ENCODE measurements at regions not wholly inside any gene's neighbourhood (a gene's known extent, or its start where the extent isn't known, plus 50 kb on each side); places are given as distances from the start of the nearest gene placed in this dataset.

- TF ChIP-seq POLR2A (IDR thresholded peaks at IDR 0.05) (no peak), CTCF (IDR thresholded peaks at IDR 0.05) (no peak)
- no peak overlapping the region for H3K4me3 ChIP-seq (ENCODE audit: low read depth, poor library complexity, severe bottlenecking)
- intact Hi-C loops (cut with DNase I; ENCODE audit: low total_unique reads) = no loop called here
- no peak for DNase-seq (ENCODE audit: low spot score in 2 of 2)
- WGBS, 2 donors = 84 to 86% methylated on average over 4 of the region's 4 CpGs
Observed at GRCh38 chr1:224525411-224526040, 90.6 kb upstream of the CNIH3 start.

GRCh38 chr1:224526771-224527170 is 89.3 kb upstream of the CNIH3 start:
- TF ChIP-seq POLR2A (IDR thresholded peaks at IDR 0.05) (no peak), CTCF (IDR thresholded peaks at IDR 0.05) (no peak)
- no peak overlapping the region for H3K4me3 ChIP-seq (ENCODE audit: low read depth, poor library complexity, severe bottlenecking)
- DNase-seq (ENCODE audit: low spot score in 2 of 2) = no peak
- 90% methylated on average over 10 of the region's 10 CpGs for WGBS, 2 donors
- intact Hi-C loops (cut with DNase I; ENCODE audit: low total_unique reads) = no loop called here

GRCh38 chr1:224528900-224529299 is 87.2 kb upstream of the CNIH3 start:
- intact Hi-C loops (cut with DNase I; ENCODE audit: low total_unique reads) = no loop called here
- no peak for DNase-seq (ENCODE audit: low spot score in 2 of 2)
- H3K4me3 ChIP-seq (ENCODE audit: low read depth, poor library complexity, severe bottlenecking) = no peak overlapping the region
- TF ChIP-seq CTCF (IDR thresholded peaks at IDR 0.05) (no peak), POLR2A (IDR thresholded peaks at IDR 0.05) (no peak)
- 43 to 49% methylated on average over 3 of the region's 3 CpGs for WGBS, 2 donors

DNA sequence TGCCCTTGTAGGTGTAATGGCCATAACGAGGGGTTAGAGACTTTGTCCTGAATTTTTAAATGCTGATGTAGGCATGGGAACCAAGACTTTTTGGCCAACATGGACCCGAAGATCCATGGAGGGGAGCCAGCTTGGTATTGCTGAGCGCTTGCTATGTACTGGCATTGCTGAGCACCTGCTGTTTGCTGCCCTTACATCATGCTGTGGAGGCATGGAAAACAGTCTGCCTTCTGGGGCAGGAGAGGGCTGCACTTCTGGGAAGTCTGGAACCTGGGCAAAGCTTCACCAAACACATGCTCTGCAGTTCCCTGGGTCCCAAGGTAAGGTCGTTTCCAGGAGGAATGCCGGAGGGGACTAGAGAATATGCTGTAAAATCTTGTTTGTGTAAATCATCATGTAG is 86.3 kb upstream of the CNIH3 start:
- H3K4me3 ChIP-seq (ENCODE audit: low read depth, poor library complexity, severe bottlenecking) = no peak overlapping the region
- TF ChIP-seq POLR2A (IDR thresholded peaks at IDR 0.05) (no peak), CTCF (IDR thresholded peaks at IDR 0.05) (no peak)
- no peak for DNase-seq (ENCODE audit: low spot score in 2 of 2)
- intact Hi-C loops (cut with DNase I; ENCODE audit: low total_unique reads) = no loop called here
- 87 to 89% methylated on average over 5 of the region's 5 CpGs for WGBS, 2 donors

- DNase-seq (ENCODE audit: low spot score in 2 of 2) = no peak
- no peak overlapping the region for H3K4me3 ChIP-seq (ENCODE audit: low read depth, poor library complexity, severe bottlenecking)
- WGBS, 2 donors = 88 to 91% methylated on average over 6 of the region's 6 CpGs
- no peak for TF ChIP-seq CTCF (IDR thresholded peaks at IDR 0.05)
- no peak for TF ChIP-seq POLR2A (IDR thresholded peaks at IDR 0.05)
- intact Hi-C loops (cut with DNase I; ENCODE audit: low total_unique reads) = no loop called here
Observed at GRCh38 chr1:224533517-224533916, 82.6 kb upstream of the CNIH3 start.

DNA sequence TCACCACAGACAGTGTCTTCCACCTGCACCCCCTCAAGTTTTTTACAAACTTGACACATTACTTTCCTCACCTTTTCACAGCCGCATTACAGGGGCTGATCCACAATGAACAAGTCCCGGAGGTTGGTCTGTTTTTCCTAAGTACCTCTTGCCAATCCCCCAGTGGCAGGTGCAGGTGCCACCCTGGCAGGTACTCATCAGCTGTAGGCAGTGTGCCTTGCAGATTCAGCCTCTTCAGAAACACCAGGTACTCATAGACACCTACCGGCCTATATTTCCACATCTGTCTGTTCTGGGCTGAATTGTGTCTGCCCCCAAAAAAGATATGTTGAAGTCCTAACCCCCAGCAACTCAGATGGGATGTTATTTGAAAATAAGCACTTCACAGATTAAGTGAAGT is 81.4 kb upstream of the CNIH3 start:
- no peak for TF ChIP-seq CTCF (IDR thresholded peaks at IDR 0.05)
- TF ChIP-seq POLR2A (IDR thresholded peaks at IDR 0.05) = no peak
- WGBS, 2 donors = 88% methylated on average over 3 of the region's 3 CpGs
- no peak overlapping the region for H3K4me3 ChIP-seq (ENCODE audit: low read depth, poor library complexity, severe bottlenecking)
- no peak for DNase-seq (ENCODE audit: low spot score in 2 of 2)
- intact Hi-C loops (cut with DNase I; ENCODE audit: low total_unique reads) = no loop called here
